OCI-LY3 (cell line): ENCODE measurements at regions not wholly inside any gene's neighbourhood (a gene's known extent, or its start where the extent isn't known, plus 50 kb on each side); places are given as distances from the start of the nearest gene placed in this dataset.
A peak's percentile ranks its signal among the peaks of the same experiment; 100 is the strongest.
"Not testable (repeated sequence)": the region's sequence is repeated elsewhere in the genome, so short reads cannot be mapped to it uniquely, and the experiment has no call there.

Source experiments
- H2AFZ ChIP-seq: fragments of 200-600, 300-600 bp; shearing (Covaris generic); 2 replicates; pipeline ENCODE4 v1.6.0; 2014; ENCODE audit warnings: antibody characterized with exemption, low read depth, low read length
- H3K27ac ChIP-seq: fragments of 200-600, 300-600 bp; sonication (generic); 2 replicates; pipeline ENCODE4 v1.5.1; 2014; ENCODE audit warnings: mild to moderate bottlenecking, low read length, moderate library complexity, mixed read lengths
- H3K27me3 ChIP-seq: fragments of 200-600, 300-600 bp; sonication (generic); 2 replicates; pipeline ENCODE4 v1.6.1; 2014; ENCODE audit warnings: low read depth, low read length, mixed read lengths
- H3K36me3 ChIP-seq: fragments of 200-600, 300-600 bp; sonication (generic); replicated peaks from 2 replicates; pipeline ENCODE3; 2014; ENCODE audit warnings: low read depth, low read length, mixed read lengths
- H3K4me1 ChIP-seq: fragments of 300-600, 200-600 bp; sonication (generic); 2 replicates; pipeline ENCODE4 v1.6.1; 2014; ENCODE audit warnings: low read length, mixed read lengths
- H3K4me2 ChIP-seq: fragments of 200-600, 300-600 bp; sonication (generic); 2 replicates; pipeline ENCODE4 v1.6.1; 2014; ENCODE audit warnings: low read length, mixed read lengths
- H3K4me3 ChIP-seq: fragments of 300-600, 200-600 bp; sonication (generic); 2 replicates; pipeline ENCODE4 v1.5.1; 2014; ENCODE audit warnings: antibody characterized with exemption, mild to moderate bottlenecking, low read length, moderate library complexity
- H3K79me2 ChIP-seq: fragments of 300-600, 200-600 bp; shearing (Covaris generic); 2 replicates; pipeline ENCODE4 v1.6.1; 2014; ENCODE audit warnings: mild to moderate bottlenecking, low read length, mixed read lengths
- H3K9ac ChIP-seq: fragments of 300-600, 200-600 bp; shearing (Covaris generic); 2 replicates; pipeline ENCODE4 v1.6.0; 2014; ENCODE audit warnings: mild to moderate bottlenecking, low read length, moderate library complexity
- H3K9me3 ChIP-seq: fragments of 200-600, 300-600 bp; shearing (Covaris generic); 2 replicates; pipeline ENCODE4 v1.6.1; 2014; ENCODE audit warnings: low read length, mixed read lengths; ENCODE audit not compliant: insufficient read depth
- H4K20me1 ChIP-seq: fragments of 200-600, 300-600 bp; sonication (generic); 2 replicates; pipeline ENCODE4 v1.6.1; 2016; ENCODE audit warnings: low read length, mixed read lengths; ENCODE audit not compliant: insufficient read depth
- CTCF ChIP-seq: fragments of 200-600, 300-600 bp; sonication (generic); IDR thresholded peaks from 2 replicates; pipeline ENCODE4 v1.5.1; 2014; ENCODE audit warnings: antibody characterized with exemption, low read length, low read depth
- EZH2phosphoT487 ChIP-seq: fragments of 200-600 bp; shearing (Covaris generic); IDR thresholded peaks from 2 replicates; pipeline ENCODE4 v1.6.1; 2018; ENCODE audit warnings: antibody characterized with exemption, mixed run types, low read depth

GRCh38 chr1:168834225-168834872 lies 105.3 kb upstream of the DPT start:
- no peak for TF ChIP-seq CTCF
- 0 out of 2 replicates have a peak overlapping the region, but pooled peaks have one; percentile 2 for H2AFZ ChIP-seq
- H3K9me3 ChIP-seq = no peaks in the 10 kb centered on the region
- H3K27ac ChIP-seq = no peak overlapping the region
- H3K4me1 ChIP-seq = peaks cover 10% of the 10 kb centered on the region
- no peaks in the 10 kb centered on the region for H3K36me3 ChIP-seq
- 0 out of 2 replicates have a peak overlapping the region, but pooled peaks have one; percentile 2 for H3K4me2 ChIP-seq
- H4K20me1 ChIP-seq = no peaks in the 10 kb centered on the region
- no peaks in the 10 kb centered on the region for H3K27me3 ChIP-seq
- no peak overlapping the region for H3K9ac ChIP-seq
- no peaks in the 10 kb centered on the region for H3K79me2 ChIP-seq
- no peak overlapping the region for H3K4me3 ChIP-seq

GRCh38 chr1:168835176-168835575 lies 106.2 kb upstream of the DPT start:
- no peak overlapping the region for H3K9ac ChIP-seq
- H4K20me1 ChIP-seq = no peaks in the 10 kb centered on the region
- no peak overlapping the region for H3K4me3 ChIP-seq
- H3K36me3 ChIP-seq = no peaks in the 10 kb centered on the region
- H3K4me2 ChIP-seq = no peak overlapping the region
- peaks cover 10% of the 10 kb centered on the region for H3K4me1 ChIP-seq
- no peak overlapping the region for H3K27ac ChIP-seq
- no peak for TF ChIP-seq EZH2phosphoT487
- no peak for TF ChIP-seq CTCF
- no peaks in the 10 kb centered on the region for H3K27me3 ChIP-seq
- H2AFZ ChIP-seq = no peak overlapping the region
- H3K9me3 ChIP-seq = no peaks in the 10 kb centered on the region
- H3K79me2 ChIP-seq = no peaks in the 10 kb centered on the region

GRCh38 chr1:168835791-168836190 lies 106.8 kb upstream of the DPT start:
- no peak overlapping the region for H3K9ac ChIP-seq
- no peak for TF ChIP-seq EZH2phosphoT487
- TF ChIP-seq CTCF = no peak
- peaks cover 10% of the 10 kb centered on the region for H3K4me1 ChIP-seq
- H3K4me3 ChIP-seq = no peak overlapping the region
- no peak overlapping the region for H3K4me2 ChIP-seq
- no peaks in the 10 kb centered on the region for H3K79me2 ChIP-seq
- no peaks in the 10 kb centered on the region for H3K27me3 ChIP-seq
- no peaks in the 10 kb centered on the region for H3K9me3 ChIP-seq
- H3K27ac ChIP-seq = no peak overlapping the region
- H2AFZ ChIP-seq = no peak overlapping the region
- H3K36me3 ChIP-seq = no peaks in the 10 kb centered on the region
- H4K20me1 ChIP-seq = no peaks in the 10 kb centered on the region

- Histone ChIP-seq H3K79me2 (no peaks in the 10 kb centered on the region), H3K36me3 (no peaks in the 10 kb centered on the region), H3K27ac (no peak overlapping the region), H3K4me2 (no peak overlapping the region), H4K20me1 (no peaks in the 10 kb centered on the region), H3K9ac (no peak overlapping the region), H2AFZ (no peak overlapping the region), H3K4me1 (peaks cover 10% of the 10 kb centered on the region), H3K4me3 (no peak overlapping the region), H3K9me3 (no peaks in the 10 kb centered on the region), H3K27me3 (no peaks in the 10 kb centered on the region)
- no peak for TF ChIP-seq CTCF
- no peak for TF ChIP-seq EZH2phosphoT487
These were observed 107.5 kb upstream of the DPT start for GRCh38 chr1:168836469-168836868.

GRCh38 chr1:168837230-168837629 lies 108.2 kb upstream of the DPT start:
- not testable (repeated sequence) for H3K9me3 ChIP-seq, H3K9ac ChIP-seq, H3K4me2 ChIP-seq, H3K4me3 ChIP-seq, H3K36me3 ChIP-seq, H3K79me2 ChIP-seq, H2AFZ ChIP-seq, H4K20me1 ChIP-seq, H3K4me1 ChIP-seq, H3K27me3 ChIP-seq, H3K27ac ChIP-seq
